HEK293 (cell line): ENCODE measurements at regions not wholly inside any gene's neighbourhood (a gene's known extent, or its start where the extent isn't known, plus 50 kb on each side); places are given as distances from the start of the nearest gene placed in this dataset.

Experiments used
- CTCF ChIA-PET: fragments of 350-600 bp; formaldehyde crosslinking; extraction: SDS; loops from one replicate; lab custom pipeline; 2021; ENCODE audit warnings: antibody characterized with exemption; lab: Yijun Ruan, JAX
- POLR2A ChIA-PET: fragments of 300-600 bp; formaldehyde crosslinking; extraction: SDS; loops from one replicate; lab custom pipeline; 2020; ENCODE audit warnings: antibody characterized with exemption, inconsistent platforms; lab: Yijun Ruan, JAX
- H3K27ac ChIP-seq: fragments of 200-500 bp; sonication (Bioruptor generic); 2 replicates; pipeline ENCODE4 v1.5.1; 2014; ENCODE audit warnings: low read depth, low read length, control low read depth, inconsistent platforms; ENCODE audit errors: extremely low read depth
- H3K36me3 ChIP-seq, 2 experiments: fragments of 200-500 bp in 1 of 2; sonication (Bioruptor generic) in 1 of 2; 1 replicate in 1 of 2; 2 replicates in 1 of 2; pipeline ENCODE4 v1.5.1; 2014 to 2017; ENCODE audit warnings: inconsistent platforms in 2 of 2, low read length in 2 of 2; ENCODE audit not compliant: control insufficient read depth in 2 of 2, insufficient read depth in 1 of 2
- H3K4me1 ChIP-seq: fragments of 200-500 bp; sonication (Bioruptor generic); 2 replicates; pipeline ENCODE4 v1.5.1; 2014; ENCODE audit warnings: mild to moderate bottlenecking, low read length, inconsistent platforms; ENCODE audit not compliant: control insufficient read depth, insufficient read depth
- H3K4me3 ChIP-seq: 2 replicates; pipeline ENCODE4 v1.5.1; 2011; ENCODE audit warnings: low read depth, mild to moderate bottlenecking, control low read depth, low read length, moderate library complexity
- H3K9me3 ChIP-seq: fragments of 200-500 bp; sonication (Bioruptor generic); 2 replicates; pipeline ENCODE4 v1.5.1; 2014; ENCODE audit warnings: low read depth, low read length, inconsistent platforms; ENCODE audit not compliant: control insufficient read depth, insufficient read depth
- GLI2 ChIP-seq: fragments of 450-650 bp; formaldehyde crosslinking; IDR thresholded peaks from 2 replicates; pipeline ENCODE4; 2017; ENCODE audit warnings: missing biosample characterization, missing genetic modification characterization, low read depth, borderline replicate concordance
- GLI4 ChIP-seq: fragments of 450-650 bp; formaldehyde crosslinking; IDR thresholded peaks from 2 replicates; pipeline ENCODE4 v1.5.1; 2016; ENCODE audit warnings: missing biosample characterization, missing genetic modification characterization
- IKZF3 ChIP-seq: fragments of 450-650 bp; IDR thresholded peaks from 2 replicates; pipeline ENCODE4 v1.5.0; 2018; ENCODE audit warnings: missing biosample characterization, mild to moderate bottlenecking, missing genetic modification characterization, moderate library complexity
- WT1 ChIP-seq: fragments of 450-650 bp; formaldehyde crosslinking; IDR thresholded peaks from 2 replicates; pipeline ENCODE4 v1.5.1; 2016; ENCODE audit warnings: missing biosample characterization, missing genetic modification characterization
- ZFP37 ChIP-seq: fragments of 450-650 bp; formaldehyde crosslinking; IDR thresholded peaks from 2 replicates; pipeline ENCODE4 v1.5.1; 2016; ENCODE audit warnings: missing biosample characterization, missing genetic modification characterization
- ZNF140 ChIP-seq: fragments of 450-650 bp; formaldehyde crosslinking; IDR thresholded peaks from 2 replicates; pipeline ENCODE4 v1.5.1; 2016; ENCODE audit warnings: missing biosample characterization, missing genetic modification characterization
- ZNF2 ChIP-seq: fragments of 450-650 bp; formaldehyde crosslinking; IDR thresholded peaks from 2 replicates; pipeline ENCODE4 v1.5.1; 2016; ENCODE audit warnings: missing biosample characterization, missing genetic modification characterization
- ZNF211 ChIP-seq: fragments of 450-650 bp; formaldehyde crosslinking; IDR thresholded peaks from 2 replicates; pipeline ENCODE4 v1.5.1; 2016; ENCODE audit warnings: low read depth, missing biosample characterization, missing genetic modification characterization
- ZNF274 ChIP-seq, 2 experiments: fragments of 200-500 bp in 1 of 2; fragments of 450-650 bp in 1 of 2; sonication (Bioruptor generic) in 1 of 2; formaldehyde crosslinking in 1 of 2; IDR thresholded peaks; 2 replicates each; pipeline versions ENCODE4 v1.5.1 to v1.6.1; 2014 to 2016; ENCODE audit warnings: borderline replicate concordance in 1 of 2, inconsistent platforms in 1 of 2, low read length in 1 of 2, missing biosample characterization in 1 of 2, missing genetic modification characterization in 1 of 2
- ZNF280D ChIP-seq: fragments of 450-650 bp; formaldehyde crosslinking; IDR thresholded peaks from 2 replicates; pipeline ENCODE4 v1.5.1; 2016; ENCODE audit warnings: missing biosample characterization, missing genetic modification characterization
- ZNF292 ChIP-seq: fragments of 450-650 bp; formaldehyde crosslinking; IDR thresholded peaks from 2 replicates; pipeline ENCODE4 v1.5.1; 2016; ENCODE audit warnings: low read depth, missing biosample characterization, missing genetic modification characterization, borderline replicate concordance
- ZNF311 ChIP-seq: fragments of 450-650 bp; formaldehyde crosslinking; IDR thresholded peaks from 2 replicates; pipeline ENCODE4 v1.5.1; 2017; ENCODE audit warnings: missing biosample characterization, missing genetic modification characterization, borderline replicate concordance
- ZNF350 ChIP-seq: fragments of 450-650 bp; formaldehyde crosslinking; IDR thresholded peaks from 2 replicates; pipeline ENCODE4 v1.5.0; 2017; ENCODE audit warnings: missing biosample characterization, mild to moderate bottlenecking, missing genetic modification characterization
- ZNF37A ChIP-seq: fragments of 450-650 bp; IDR thresholded peaks from 2 replicates; pipeline ENCODE4 v1.5.1; 2018; ENCODE audit warnings: missing biosample characterization, missing genetic modification characterization
- ZNF449 ChIP-seq: fragments of 450-650 bp; formaldehyde crosslinking; IDR thresholded peaks from 2 replicates; pipeline ENCODE4 v1.5.1; 2017; ENCODE audit warnings: missing biosample characterization, mild to moderate bottlenecking, missing genetic modification characterization, moderate library complexity
- ZNF658 ChIP-seq: fragments of 450-650 bp; formaldehyde crosslinking; IDR thresholded peaks from 2 replicates; pipeline ENCODE4; 2016; ENCODE audit warnings: missing biosample characterization, missing genetic modification characterization
- ZNF677 ChIP-seq: fragments of 450-650 bp; IDR thresholded peaks from 2 replicates; pipeline ENCODE4 v1.5.0; 2018; ENCODE audit warnings: missing biosample characterization, mild to moderate bottlenecking, missing genetic modification characterization, moderate library complexity
- ZNF701 ChIP-seq: fragments of 450-650 bp; formaldehyde crosslinking; IDR thresholded peaks from 2 replicates; pipeline ENCODE4 v1.5.1; 2016; ENCODE audit warnings: missing biosample characterization, missing genetic modification characterization
- TF ChIP-seq, protein P1 (sequence below): fragments of 450-650 bp; formaldehyde crosslinking; IDR thresholded peaks from 2 replicates; pipeline ENCODE4 v1.5.1; 2016; ENCODE audit warnings: missing biosample characterization, missing genetic modification characterization, borderline replicate concordance

- no peaks in the 10 kb centered on the region for H3K36me3 ChIP-seq
- ChIA-PET POLR2A (no interaction called here), CTCF (no interaction called here)
- no peak overlapping the region for H3K4me3 ChIP-seq
- H3K27ac ChIP-seq, result no peak overlapping the region
- TF ChIP-seq ZNF292 (no peak), ZNF311 (tag by site-specific recombination) (no peak), IKZF3 (tag by site-specific recombination) (no peak)
- TF ChIP-seq, protein P1, sequence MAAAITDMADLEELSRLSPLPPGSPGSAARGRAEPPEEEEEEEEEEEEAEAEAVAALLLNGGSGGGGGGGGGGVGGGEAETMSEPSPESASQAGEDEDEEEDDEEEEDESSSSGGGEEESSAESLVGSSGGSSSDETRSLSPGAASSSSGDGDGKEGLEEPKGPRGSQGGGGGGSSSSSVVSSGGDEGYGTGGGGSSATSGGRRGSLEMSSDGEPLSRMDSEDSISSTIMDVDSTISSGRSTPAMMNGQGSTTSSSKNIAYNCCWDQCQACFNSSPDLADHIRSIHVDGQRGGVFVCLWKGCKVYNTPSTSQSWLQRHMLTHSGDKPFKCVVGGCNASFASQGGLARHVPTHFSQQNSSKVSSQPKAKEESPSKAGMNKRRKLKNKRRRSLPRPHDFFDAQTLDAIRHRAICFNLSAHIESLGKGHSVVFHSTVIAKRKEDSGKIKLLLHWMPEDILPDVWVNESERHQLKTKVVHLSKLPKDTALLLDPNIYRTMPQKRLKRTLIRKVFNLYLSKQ (tag by site-specific recombination), result no peak
- H3K4me1 ChIP-seq, result no peaks in the 10 kb centered on the region
- H3K9me3 ChIP-seq, result peaks cover 3% of the 10 kb centered on the region
These were observed 165.0 kb downstream of the HEPH start for GRCh38 chrX:66328950-66329596.

DNA sequence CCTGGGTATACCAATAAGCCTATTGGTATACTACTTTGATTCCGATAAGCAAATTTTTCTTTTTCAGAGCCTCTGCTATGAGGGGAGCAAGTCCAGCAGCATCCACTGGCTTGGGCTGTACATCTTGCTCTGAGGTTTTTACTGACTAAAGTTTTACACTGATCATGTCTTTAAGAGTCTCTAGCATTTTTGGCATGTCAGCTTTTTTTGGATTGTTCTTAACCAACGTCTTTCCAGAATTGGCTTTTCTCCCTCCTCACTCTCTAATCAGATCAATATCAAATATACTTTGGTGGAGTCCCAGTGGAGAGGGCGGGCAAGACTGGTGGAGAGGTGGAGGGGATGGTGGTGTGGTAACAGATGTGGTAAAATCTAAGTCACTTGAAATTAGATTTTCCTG is 196.8 kb downstream of the HEPH start:
- Histone ChIP-seq H3K27ac (no peak overlapping the region), H3K4me3 (no peak overlapping the region), H3K4me1 (no peaks in the 10 kb centered on the region), H3K36me3 (no peaks in the 10 kb centered on the region), H3K9me3 (peaks cover 7% of the 10 kb centered on the region)
- CTCF ChIA-PET, result no interaction called here
- TF ChIP-seq ZNF280D, result no peak
- TF ChIP-seq ZFP37, result no peak
- TF ChIP-seq ZNF211 (tag by site-specific recombination), result no peak
- TF ChIP-seq ZNF658 (tag by site-specific recombination), result no peak
- no peak for TF ChIP-seq ZNF350 (tag by site-specific recombination)
- TF ChIP-seq WT1 (tag by site-specific recombination), result no peak
- TF ChIP-seq ZNF140 (tag by site-specific recombination), result no peak
- no peak for TF ChIP-seq GLI4 (tag by site-specific recombination)
- no peak for TF ChIP-seq ZNF2 (tag by site-specific recombination)
- TF ChIP-seq ZNF274 (IDR thresholded peaks at IDR 0.05; ENCODE audit: low read length), result no peak
- TF ChIP-seq ZNF274 (tag by site-specific recombination; IDR thresholded peaks at IDR 0.05; ENCODE audit: borderline replicate concordance), result no peak
- no peak for TF ChIP-seq ZNF677 (tag by site-specific recombination)
- TF ChIP-seq ZNF37A (tag by site-specific recombination), result no peak
- TF ChIP-seq ZNF449, result no peak
- TF ChIP-seq GLI2 (tag by site-specific recombination), result no peak
- no peak for TF ChIP-seq ZNF701 (tag by site-specific recombination)
- POLR2A ChIA-PET, result no interaction called here
